PC-9 (cell line): ENCODE measurements at regions not wholly inside any gene's neighbourhood (a gene's known extent, or its start where the extent isn't known, plus 50 kb on each side); places are given as distances from the start of the nearest gene placed in this dataset.

Source experiments
- BruUV-seq: library from RNA; stranded (reverse); fragments of 400-500 nt; replicated peaks from 2 replicates; lab custom pipeline; 2021; lab: Mats Ljungman, UMichigan
- CTCF ChIA-PET: fragments of 300-600 bp; sonication (Branson Sonifier 250); formaldehyde crosslinking; loops from one replicate; lab custom pipeline; 2022; ENCODE audit warnings: antibody characterized with exemption; lab: Charles Lee
- POLR2A ChIA-PET: fragments of 300-600 bp; sonication (Branson Sonifier 250); formaldehyde crosslinking; loops from one replicate; lab custom pipeline; 2022; ENCODE audit warnings: antibody characterized with exemption; ENCODE audit not compliant: unreplicated experiment; lab: Charles Lee
- DNase-seq, 2 experiments: peaks; one replicate each; pipeline versions ENCODE4 v3.0.0 to v3.0.0-alpha.2; 2015 to 2022; ENCODE audit warnings: mixed read lengths in 1 of 2
- H2AFZ ChIP-seq: fragments of 200-600 bp; sonication (generic); 2 replicates; pipeline ENCODE4 v1.8.1; 2017; ENCODE audit warnings: antibody characterized with exemption
- H3F3A ChIP-seq: fragments of 200-600 bp; sonication (generic); 2 replicates; pipeline ENCODE4 v1.8.1; 2017; ENCODE audit warnings: antibody characterized with exemption, mild to moderate bottlenecking, low read depth; ENCODE audit not compliant: insufficient read depth
- H3K27ac ChIP-seq: fragments of 200-600 bp; sonication (generic); 2 replicates; pipeline ENCODE4 v1.6.1; 2016; ENCODE audit warnings: mixed run types
- H3K27me3 ChIP-seq: fragments of 200-600 bp; sonication (generic); 2 replicates; pipeline ENCODE4 v1.6.1; 2016; ENCODE audit warnings: low read depth, mixed run types; ENCODE audit not compliant: insufficient read depth
- H3K36me3 ChIP-seq: fragments of 200-600 bp; sonication (generic); 2 replicates; pipeline ENCODE4 v1.6.1; 2016; ENCODE audit warnings: low read depth, mixed run types
- H3K4me1 ChIP-seq: fragments of 200-600 bp; sonication (generic); replicated peaks from 2 replicates; pipeline ENCODE4 v1.6.1; 2016; ENCODE audit warnings: mixed run types; ENCODE audit not compliant: insufficient read depth
- H3K4me2 ChIP-seq: fragments of 200-600 bp; sonication (generic); 2 replicates; pipeline ENCODE4 v1.6.1; 2017; ENCODE audit warnings: mixed run types
- H3K4me3 ChIP-seq: fragments of 200-600 bp; sonication (generic); 2 replicates; pipeline ENCODE4 v1.6.1; 2016; ENCODE audit warnings: mixed run types
- H3K79me2 ChIP-seq: fragments of 200-600 bp; sonication (generic); 2 replicates; pipeline ENCODE4 v1.6.1; 2017; ENCODE audit warnings: low read depth, mixed run types
- H3K9me2 ChIP-seq: fragments of 200-600 bp; sonication (generic); 2 replicates; pipeline ENCODE4 v1.8.1; 2017; ENCODE audit warnings: mild to moderate bottlenecking; ENCODE audit not compliant: insufficient read depth
- H3K9me3 ChIP-seq: fragments of 200-600 bp; sonication (generic); 2 replicates; pipeline ENCODE4 v1.8.1; 2016; ENCODE audit warnings: low read depth; ENCODE audit not compliant: insufficient read depth
- H4K20me1 ChIP-seq: fragments of 200-600 bp; sonication (generic); 2 replicates; pipeline ENCODE4 v1.8.1; 2017; ENCODE audit not compliant: insufficient read depth
- EZH2 ChIP-seq: fragments of 200-600 bp; sonication (generic); IDR thresholded peaks from 2 replicates; pipeline ENCODE4 v1.8.0; 2017; ENCODE audit warnings: antibody characterized with exemption, low read depth
- intact Hi-C: fragments of 100-400 bp; cut with micrococcal nuclease; formaldehyde crosslinking; loops from one replicate; pipeline ENCODE4 v1.10.0; 2022; ENCODE audit not compliant: unreplicated experiment
- TF ChIP-seq, protein P1 (sequence below): fragments of 200-600 bp; sonication (generic); conservative IDR thresholded peaks from 2 replicates; pipeline ENCODE4 v1.6.1; 2017; ENCODE audit warnings: mixed run types, antibody characterized with exemption, mild to moderate bottlenecking, moderate library complexity

GRCh38 chr3:161744366-161744765 lies 247.8 kb downstream of the OTOL1 start:
- Histone ChIP-seq H3K36me3 (no peaks in the 10 kb centered on the region), H3K79me2 (no peaks in the 10 kb centered on the region), H3K4me1 (no peaks in the 10 kb centered on the region), H3K27me3 (no peaks in the 10 kb centered on the region), H2AFZ (no peak overlapping the region), H3K9me3 (no peaks in the 10 kb centered on the region), H3K4me2 (no peak overlapping the region), H3F3A (no peaks in the 10 kb centered on the region), H3K4me3 (no peak overlapping the region), H3K27ac (no peak overlapping the region), H3K9me2 (no peaks in the 10 kb centered on the region), H4K20me1 (no peaks in the 10 kb centered on the region)
- no peak for TF ChIP-seq EZH2
- TF ChIP-seq, protein P1, sequence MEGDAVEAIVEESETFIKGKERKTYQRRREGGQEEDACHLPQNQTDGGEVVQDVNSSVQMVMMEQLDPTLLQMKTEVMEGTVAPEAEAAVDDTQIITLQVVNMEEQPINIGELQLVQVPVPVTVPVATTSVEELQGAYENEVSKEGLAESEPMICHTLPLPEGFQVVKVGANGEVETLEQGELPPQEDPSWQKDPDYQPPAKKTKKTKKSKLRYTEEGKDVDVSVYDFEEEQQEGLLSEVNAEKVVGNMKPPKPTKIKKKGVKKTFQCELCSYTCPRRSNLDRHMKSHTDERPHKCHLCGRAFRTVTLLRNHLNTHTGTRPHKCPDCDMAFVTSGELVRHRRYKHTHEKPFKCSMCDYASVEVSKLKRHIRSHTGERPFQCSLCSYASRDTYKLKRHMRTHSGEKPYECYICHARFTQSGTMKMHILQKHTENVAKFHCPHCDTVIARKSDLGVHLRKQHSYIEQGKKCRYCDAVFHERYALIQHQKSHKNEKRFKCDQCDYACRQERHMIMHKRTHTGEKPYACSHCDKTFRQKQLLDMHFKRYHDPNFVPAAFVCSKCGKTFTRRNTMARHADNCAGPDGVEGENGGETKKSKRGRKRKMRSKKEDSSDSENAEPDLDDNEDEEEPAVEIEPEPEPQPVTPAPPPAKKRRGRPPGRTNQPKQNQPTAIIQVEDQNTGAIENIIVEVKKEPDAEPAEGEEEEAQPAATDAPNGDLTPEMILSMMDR = no peak
- intact Hi-C loops = no loop called here
- no peak for DNase-seq
- POLR2A ChIA-PET = no interaction called here
- CTCF ChIA-PET = no interaction called here
- BruUV-seq = no TSS peak

- no TSS peak for BruUV-seq
- H3F3A ChIP-seq = no peaks in the 10 kb centered on the region
- TF ChIP-seq, protein P1 = no peak
- TF ChIP-seq EZH2 = no peak
- no peaks in the 10 kb centered on the region for H3K79me2 ChIP-seq
- POLR2A ChIA-PET = no interaction called here
- H3K27ac ChIP-seq = no peak overlapping the region
- H3K36me3 ChIP-seq = no peaks in the 10 kb centered on the region
- no peaks in the 10 kb centered on the region for H3K9me3 ChIP-seq
- H3K4me3 ChIP-seq = no peak overlapping the region
- no peaks in the 10 kb centered on the region for H3K27me3 ChIP-seq
- no peaks in the 10 kb centered on the region for H4K20me1 ChIP-seq
- CTCF ChIA-PET = no interaction called here
- no peaks in the 10 kb centered on the region for H3K9me2 ChIP-seq
- no peak overlapping the region for H3K4me2 ChIP-seq
- H3K4me1 ChIP-seq = no peaks in the 10 kb centered on the region
- intact Hi-C loops = no loop called here
- DNase-seq = no peak
- no peak overlapping the region for H2AFZ ChIP-seq
These were observed 249.1 kb downstream of the OTOL1 start for GRCh38 chr3:161745741-161746140.

GRCh38 chr3:161748049-161748448 lies 251.4 kb downstream of the OTOL1 start:
- Histone ChIP-seq H3K4me3 (no peak overlapping the region), H4K20me1 (no peaks in the 10 kb centered on the region), H3K4me2 (no peak overlapping the region), H3K36me3 (no peaks in the 10 kb centered on the region), H3K9me3 (no peaks in the 10 kb centered on the region), H3K79me2 (no peaks in the 10 kb centered on the region), H3F3A (no peaks in the 10 kb centered on the region), H3K9me2 (no peaks in the 10 kb centered on the region), H3K27ac (no peak overlapping the region), H3K4me1 (no peaks in the 10 kb centered on the region), H3K27me3 (no peaks in the 10 kb centered on the region), H2AFZ (no peak overlapping the region)
- POLR2A ChIA-PET = no interaction called here
- intact Hi-C loops = no loop called here
- BruUV-seq = no TSS peak
- no peak for TF ChIP-seq EZH2
- TF ChIP-seq, protein P1 = no peak
- no peak for DNase-seq
- CTCF ChIA-PET = no interaction called here
